ENCODE measurements at regions not wholly inside any gene's neighbourhood (a gene's known extent, or its start where the extent isn't known, plus 50 kb on each side); places are given as distances from the start of the nearest gene placed in this dataset.

DNA sequence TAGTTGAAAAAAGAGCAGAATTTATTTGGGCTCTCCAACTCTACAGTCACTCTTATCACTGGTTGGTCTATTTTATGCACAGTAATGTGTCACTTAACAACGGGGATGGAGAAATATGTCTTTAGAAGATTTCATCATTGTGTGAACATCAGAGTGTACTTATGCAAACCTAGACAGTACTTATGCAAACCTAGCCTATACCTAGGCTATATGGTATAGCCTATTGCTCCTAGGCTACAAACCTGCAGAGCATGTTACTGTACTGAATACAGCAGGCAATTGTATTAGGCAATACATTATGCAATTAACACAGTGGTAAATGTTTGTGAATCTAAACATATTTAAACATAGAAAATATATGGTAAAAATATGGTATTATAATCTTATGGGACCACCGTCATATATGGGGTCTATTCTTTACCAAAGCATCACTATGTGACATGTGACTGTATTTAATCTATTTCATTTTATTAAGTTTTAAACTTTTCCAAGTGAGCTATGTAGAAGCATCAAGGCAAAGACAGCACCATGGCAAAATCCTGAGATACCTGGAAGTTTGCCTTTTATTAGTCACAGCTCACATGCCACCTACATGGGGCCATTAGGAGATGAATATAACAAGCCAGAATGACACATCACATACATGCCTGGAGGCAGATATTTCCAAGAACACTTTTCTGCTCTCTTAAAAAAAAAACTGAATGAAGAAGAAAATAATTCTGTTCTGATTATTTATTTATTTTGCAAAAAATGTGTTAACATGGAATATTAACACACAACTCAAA, 537.4 kb downstream of the TUSC7 start:
- TF ChIP-seq EZH2 (IDR thresholded peaks at IDR 0.05; ENCODE audit: borderline replicate concordance, low read depth, low read length) = no peak
- TF ChIP-seq NRF1 (conservative IDR thresholded peaks at IDR 0.05 in 1 of 2, IDR thresholded peaks at IDR 0.05 in 1 of 2) = no peak

Measured in K562 (cell line).